ENCODE measurements at regions not wholly inside any gene's neighbourhood (a gene's known extent, or its start where the extent isn't known, plus 50 kb on each side); places are given as distances from the start of the nearest gene placed in this dataset.
"Not testable (repeated sequence)": the region's sequence is repeated elsewhere in the genome, so short reads cannot be mapped to it uniquely, and the experiment has no call there.

GRCh38 chr4:115505326-115505725 is 391.9 kb upstream of the NDST4 start:
- H2BK5ac ChIP-seq (ENCODE audit: low read depth, low read length, poor library complexity, severe bottlenecking), result no peak overlapping the region
- no peak overlapping the region for H2BK12ac ChIP-seq (ENCODE audit: low read length in 2 of 2)
- H3K23ac ChIP-seq (ENCODE audit: low read length in 2 of 2), result no peak overlapping the region
- no peak overlapping the region for H2BK120ac ChIP-seq (ENCODE audit: low read depth, low read length)
- no peak overlapping the region for H3K18ac ChIP-seq (ENCODE audit: low read depth in 1 of 2, low read length in 2 of 2)
- no peak overlapping the region for H2AK5ac ChIP-seq (ENCODE audit: low read length, severe bottlenecking)
- no CpG with 5 or more reads among the region's 1 CpG for WGBS
- no peak overlapping the region for H2BK15ac ChIP-seq (ENCODE audit: low read depth, poor library complexity, severe bottlenecking)
- no peak overlapping the region for H4K8ac ChIP-seq (ENCODE audit: low read length)
- H3K4ac ChIP-seq (ENCODE audit: low read depth in 1 of 2, low read length in 2 of 2), result no peak overlapping the region
- H3K9me3 ChIP-seq (ENCODE audit: control insufficient read depth, low read length), result no peaks in the 10 kb centered on the region
- H3K9ac ChIP-seq (ENCODE audit: low read length), result no peak overlapping the region
- H3K27ac ChIP-seq (ENCODE audit: low read length, poor library complexity, severe bottlenecking), result no peak overlapping the region
- H3K27me3 ChIP-seq (ENCODE audit: control insufficient read depth in 1 of 2, insufficient read depth in 1 of 2, low read length in 2 of 2), result no peaks in the 10 kb centered on the region
- no peaks in the 10 kb centered on the region for H3K4me1 ChIP-seq (ENCODE audit: control insufficient read depth, insufficient read depth, low read depth, low read length)
- no peak overlapping the region for H4K91ac ChIP-seq (ENCODE audit: low read length)
- no peaks in the 10 kb centered on the region for H3K79me1 ChIP-seq (replicated peaks; ENCODE audit: low read length, poor library complexity, severe bottlenecking)
- no peak for DNase-seq
- no peak overlapping the region for H3K4me2 ChIP-seq (ENCODE audit: low read length, poor library complexity, severe bottlenecking)
- H3K36me3 ChIP-seq (ENCODE audit: control insufficient read depth in 1 of 2, insufficient read depth in 2 of 2, low read depth in 1 of 2, low read length in 2 of 2), result no peaks in the 10 kb centered on the region
- no peak overlapping the region for H3K4me3 ChIP-seq (ENCODE audit: insufficient read depth in 1 of 2, low read depth in 1 of 2, low read length in 2 of 2)
- no peak overlapping the region for H3K14ac ChIP-seq (ENCODE audit: low read length in 2 of 2)
- no peak overlapping the region for H2AFZ ChIP-seq (ENCODE audit: low read depth, low read length)

GRCh38 chr4:115501656-115502055 is 388.2 kb upstream of the NDST4 start:
- H2BK15ac ChIP-seq (ENCODE audit: low read depth, poor library complexity, severe bottlenecking), result no peak overlapping the region
- H2BK12ac ChIP-seq (ENCODE audit: low read length in 2 of 2), result no peak overlapping the region
- no peak for DNase-seq
- H3K18ac ChIP-seq (ENCODE audit: low read depth in 1 of 2, low read length in 2 of 2), result no peak overlapping the region
- H4K8ac ChIP-seq (ENCODE audit: low read length), result no peak overlapping the region
- 73% methylated on average over 2 of the region's 2 CpGs for WGBS
- no peak overlapping the region for H2BK5ac ChIP-seq (ENCODE audit: low read depth, low read length, poor library complexity, severe bottlenecking)
- H3K4me3 ChIP-seq (ENCODE audit: insufficient read depth in 1 of 2, low read depth in 1 of 2, low read length in 2 of 2), result no peak overlapping the region
- no peaks in the 10 kb centered on the region for H3K36me3 ChIP-seq (ENCODE audit: control insufficient read depth in 1 of 2, insufficient read depth in 2 of 2, low read depth in 1 of 2, low read length in 2 of 2)
- no peak overlapping the region for H3K23ac ChIP-seq (ENCODE audit: low read length in 2 of 2)
- no peak overlapping the region for H3K9ac ChIP-seq (ENCODE audit: low read length)
- H3K4me2 ChIP-seq (ENCODE audit: low read length, poor library complexity, severe bottlenecking), result no peak overlapping the region
- H3K79me1 ChIP-seq (replicated peaks; ENCODE audit: low read length, poor library complexity, severe bottlenecking), result no peaks in the 10 kb centered on the region
- no peaks in the 10 kb centered on the region for H3K27me3 ChIP-seq (ENCODE audit: control insufficient read depth in 1 of 2, insufficient read depth in 1 of 2, low read length in 2 of 2)
- H2AFZ ChIP-seq (ENCODE audit: low read depth, low read length), result no peak overlapping the region
- no peak overlapping the region for H2AK5ac ChIP-seq (ENCODE audit: low read length, severe bottlenecking)
- no peak overlapping the region for H3K4ac ChIP-seq (ENCODE audit: low read depth in 1 of 2, low read length in 2 of 2)
- no peak overlapping the region for H2BK120ac ChIP-seq (ENCODE audit: low read depth, low read length)
- no peak overlapping the region for H3K27ac ChIP-seq (ENCODE audit: low read length, poor library complexity, severe bottlenecking)
- H3K4me1 ChIP-seq (ENCODE audit: control insufficient read depth, insufficient read depth, low read depth, low read length), result no peaks in the 10 kb centered on the region
- no peaks in the 10 kb centered on the region for H3K9me3 ChIP-seq (ENCODE audit: control insufficient read depth, low read length)
- no peak overlapping the region for H3K14ac ChIP-seq (ENCODE audit: low read length in 2 of 2)
- H4K91ac ChIP-seq (ENCODE audit: low read length), result no peak overlapping the region

GRCh38 chr4:115493770-115494169 is 380.4 kb upstream of the NDST4 start:
- H3K4me1 ChIP-seq (ENCODE audit: control insufficient read depth, insufficient read depth, low read depth, low read length); H2BK5ac ChIP-seq (ENCODE audit: low read depth, low read length, poor library complexity, severe bottlenecking); H3K18ac ChIP-seq (ENCODE audit: low read depth in 1 of 2, low read length in 2 of 2); H3K14ac ChIP-seq (ENCODE audit: low read length in 2 of 2); H3K9me3 ChIP-seq (ENCODE audit: control insufficient read depth, low read length); H3K4ac ChIP-seq (ENCODE audit: low read depth in 1 of 2, low read length in 2 of 2); H3K9ac ChIP-seq (ENCODE audit: low read length); H2BK15ac ChIP-seq (ENCODE audit: low read depth, poor library complexity, severe bottlenecking); H3K27me3 ChIP-seq (ENCODE audit: control insufficient read depth in 1 of 2, insufficient read depth in 1 of 2, low read length in 2 of 2); H2BK12ac ChIP-seq (ENCODE audit: low read length in 2 of 2); DNase-seq; H3K36me3 ChIP-seq (ENCODE audit: control insufficient read depth in 1 of 2, insufficient read depth in 2 of 2, low read depth in 1 of 2, low read length in 2 of 2); H4K91ac ChIP-seq (ENCODE audit: low read length); H3K23ac ChIP-seq (ENCODE audit: low read length in 2 of 2); H4K8ac ChIP-seq (ENCODE audit: low read length); H2AK5ac ChIP-seq (ENCODE audit: low read length, severe bottlenecking); H3K4me2 ChIP-seq (ENCODE audit: low read length, poor library complexity, severe bottlenecking); H2BK120ac ChIP-seq (ENCODE audit: low read depth, low read length); H3K27ac ChIP-seq (ENCODE audit: low read length, poor library complexity, severe bottlenecking); H2AFZ ChIP-seq (ENCODE audit: low read depth, low read length); H3K4me3 ChIP-seq (ENCODE audit: insufficient read depth in 1 of 2, low read depth in 1 of 2, low read length in 2 of 2); H3K79me1 ChIP-seq (replicated peaks; ENCODE audit: low read length, poor library complexity, severe bottlenecking): not testable (repeated sequence)
- WGBS, result 93% methylated on average over 7 of the region's 10 CpGs

GRCh38 chr4:115491686-115492085 is 378.3 kb upstream of the NDST4 start:
- DNase-seq, result no peak
- no peak overlapping the region for H3K14ac ChIP-seq (ENCODE audit: low read length in 2 of 2)
- no peak overlapping the region for H3K4me2 ChIP-seq (ENCODE audit: low read length, poor library complexity, severe bottlenecking)
- no peaks in the 10 kb centered on the region for H3K79me1 ChIP-seq (replicated peaks; ENCODE audit: low read length, poor library complexity, severe bottlenecking)
- H2AFZ ChIP-seq (ENCODE audit: low read depth, low read length), result no peak overlapping the region
- peak overlapping the region; percentile 19 for H2BK5ac ChIP-seq (ENCODE audit: low read depth, low read length, poor library complexity, severe bottlenecking)
- no peak overlapping the region for H2AK5ac ChIP-seq (ENCODE audit: low read length, severe bottlenecking)
- H3K9ac ChIP-seq (ENCODE audit: low read length), result no peak overlapping the region
- no peak overlapping the region for H3K27ac ChIP-seq (ENCODE audit: low read length, poor library complexity, severe bottlenecking)
- H3K36me3 ChIP-seq (ENCODE audit: control insufficient read depth in 1 of 2, insufficient read depth in 2 of 2, low read depth in 1 of 2, low read length in 2 of 2), result no peaks in the 10 kb centered on the region
- H2BK12ac ChIP-seq (ENCODE audit: low read length in 2 of 2), result no peak overlapping the region
- H2BK15ac ChIP-seq (ENCODE audit: low read depth, poor library complexity, severe bottlenecking), result no peak overlapping the region
- H3K9me3 ChIP-seq (ENCODE audit: control insufficient read depth, low read length), result peaks cover 4% of the 10 kb centered on the region
- no CpG with 5 or more reads among the region's 1 CpG for WGBS
- H4K8ac ChIP-seq (ENCODE audit: low read length), result no peak overlapping the region
- no peak overlapping the region for H3K4ac ChIP-seq (ENCODE audit: low read depth in 1 of 2, low read length in 2 of 2)
- H3K4me1 ChIP-seq (ENCODE audit: control insufficient read depth, insufficient read depth, low read depth, low read length), result no peaks in the 10 kb centered on the region
- no peak overlapping the region for H3K18ac ChIP-seq (ENCODE audit: low read depth in 1 of 2, low read length in 2 of 2)
- no peaks in the 10 kb centered on the region for H3K27me3 ChIP-seq (ENCODE audit: control insufficient read depth in 1 of 2, insufficient read depth in 1 of 2, low read length in 2 of 2)
- no peak overlapping the region for H3K23ac ChIP-seq (ENCODE audit: low read length in 2 of 2)
- no peak overlapping the region for H3K4me3 ChIP-seq (ENCODE audit: insufficient read depth in 1 of 2, low read depth in 1 of 2, low read length in 2 of 2)
- H2BK120ac ChIP-seq (ENCODE audit: low read depth, low read length), result no peak overlapping the region
- no peak overlapping the region for H4K91ac ChIP-seq (ENCODE audit: low read length)
